H9 (cell line): ENCODE measurements at regions not wholly inside any gene's neighbourhood (a gene's known extent, or its start where the extent isn't known, plus 50 kb on each side); places are given as distances from the start of the nearest gene placed in this dataset.

Experiments
- DNase-seq: peaks from one replicate; pipeline ENCODE4 v3.0.0-alpha.2; 2017
- H2AFZ ChIP-seq: one replicate; pipeline ENCODE4 v1.6.1; 2013; ENCODE audit warnings: mild to moderate bottlenecking, low read length, control low read depth, moderate library complexity
- H2AK5ac ChIP-seq: 2 replicates; pipeline ENCODE4 v1.6.1; 2013; ENCODE audit warnings: low read length, control low read depth, mixed read lengths; ENCODE audit not compliant: insufficient read length
- H2BK120ac ChIP-seq: one replicate; pipeline ENCODE4 v1.6.1; 2013; ENCODE audit warnings: low read depth, mild to moderate bottlenecking, low read length, control low read depth, inconsistent platforms; ENCODE audit not compliant: poor library complexity, severe bottlenecking
- H2BK12ac ChIP-seq: 2 replicates; pipeline ENCODE4 v1.6.1; 2013; ENCODE audit warnings: low read length, control low read depth, mixed read lengths, low read depth; ENCODE audit not compliant: insufficient read length
- H2BK15ac ChIP-seq: 2 replicates; pipeline ENCODE4 v1.6.1; 2013; ENCODE audit warnings: low read depth, low read length, control low read depth
- H2BK20ac ChIP-seq: one replicate; pipeline ENCODE4 v1.6.1; 2013; ENCODE audit warnings: low read depth, mild to moderate bottlenecking, low read length, control low read depth, inconsistent platforms; ENCODE audit not compliant: poor library complexity, severe bottlenecking
- H2BK5ac ChIP-seq: 2 replicates; pipeline ENCODE4 v1.6.1; 2013; ENCODE audit warnings: low read length, control low read depth, mixed read lengths; ENCODE audit not compliant: insufficient read length
- H3K14ac ChIP-seq: 2 replicates; pipeline ENCODE4 v1.6.1; 2013; ENCODE audit warnings: low read length, control low read depth; ENCODE audit not compliant: insufficient read depth
- H3K18ac ChIP-seq: 2 replicates; pipeline ENCODE4 v1.6.1; 2013; ENCODE audit warnings: low read depth, mild to moderate bottlenecking, mixed read lengths, low read length, control low read depth; ENCODE audit not compliant: insufficient read length
- H3K23ac ChIP-seq: 2 replicates; pipeline ENCODE4 v1.6.1; 2013; ENCODE audit warnings: low read length, control low read depth, mixed read lengths, low read depth; ENCODE audit not compliant: insufficient read length
- H3K23me2 ChIP-seq: 2 replicates; pipeline ENCODE4 v1.6.1; 2013; ENCODE audit warnings: low read depth, mild to moderate bottlenecking, mixed read lengths, low read length, control low read depth; ENCODE audit not compliant: insufficient read length, poor library complexity, severe bottlenecking
- H3K27ac ChIP-seq: 2 replicates; pipeline ENCODE4 v1.5.1; 2013; ENCODE audit warnings: low read length, control low read depth, mixed read lengths, low read depth; ENCODE audit not compliant: insufficient read length
- H3K27me3 ChIP-seq: 2 replicates; pipeline ENCODE4 v1.6.1; 2013; ENCODE audit warnings: low read length, control low read depth, inconsistent platforms; ENCODE audit not compliant: insufficient read depth
- H3K4ac ChIP-seq: 2 replicates; pipeline ENCODE4 v1.6.1; 2013; ENCODE audit warnings: low read depth, mild to moderate bottlenecking, control low read depth, inconsistent platforms, low read length, moderate library complexity
- H3K4me1 ChIP-seq: 2 replicates; pipeline ENCODE4 v1.6.1; 2013; ENCODE audit warnings: low read length, control low read depth, inconsistent platforms; ENCODE audit not compliant: insufficient read depth
- H3K4me2 ChIP-seq: 2 replicates; pipeline ENCODE4 v1.6.1; 2013; ENCODE audit warnings: low read length, control low read depth, mixed read lengths; ENCODE audit not compliant: insufficient read length, insufficient read depth
- H3K56ac ChIP-seq: 2 replicates; pipeline ENCODE4 v1.6.1; 2013; ENCODE audit warnings: low read depth, mild to moderate bottlenecking, mixed read lengths, low read length, control low read depth; ENCODE audit not compliant: insufficient read length
- H3K79me1 ChIP-seq: 2 replicates; pipeline ENCODE4 v1.6.1; 2013; ENCODE audit warnings: low read depth, mild to moderate bottlenecking, moderate library complexity, low read length, control low read depth, inconsistent platforms; ENCODE audit not compliant: insufficient read depth, poor library complexity, severe bottlenecking
- H3K79me2 ChIP-seq: 2 replicates; pipeline ENCODE4 v1.6.1; 2013; ENCODE audit warnings: low read length, control low read depth, inconsistent platforms; ENCODE audit not compliant: insufficient read depth
- H3K9ac ChIP-seq: 2 replicates; pipeline ENCODE4 v1.6.1; 2013; ENCODE audit warnings: low read length, control low read depth, mixed read lengths; ENCODE audit not compliant: insufficient read length; ENCODE audit errors: extremely low read depth
- H3K9me3 ChIP-seq: one replicate; pipeline ENCODE4 v1.6.1; 2013; ENCODE audit warnings: low read depth, low read length, inconsistent platforms; ENCODE audit not compliant: control insufficient read depth
- H3T11ph ChIP-seq: one replicate; pipeline ENCODE4 v1.6.1; 2013; ENCODE audit warnings: mild to moderate bottlenecking, low read length, control low read depth, inconsistent platforms
- H4K20me1 ChIP-seq: one replicate; pipeline ENCODE4 v1.6.1; 2013; ENCODE audit not compliant: control insufficient read depth, insufficient read length, insufficient read depth
- H4K5ac ChIP-seq: 2 replicates; pipeline ENCODE4 v1.6.1; 2013; ENCODE audit warnings: low read depth, mild to moderate bottlenecking, mixed read lengths, low read length, control low read depth; ENCODE audit not compliant: insufficient read length
- H4K8ac ChIP-seq: replicated peaks from 2 replicates; pipeline ENCODE4 v1.6.1; 2013; ENCODE audit warnings: low read length, control low read depth, mixed read lengths, low read depth; ENCODE audit not compliant: insufficient read length
- H4K91ac ChIP-seq: 2 replicates; pipeline ENCODE4 v1.6.1; 2013; ENCODE audit warnings: low read depth, mild to moderate bottlenecking, moderate library complexity, mixed read lengths, low read length, control low read depth; ENCODE audit not compliant: insufficient read length
- H3K27ac Mint-ChIP-seq, 3 experiments: 2 replicates in 2 of 3; 3 replicates in 1 of 3; pipeline ENCODE4 v1.8.0; 2020 to 2021; ENCODE audit warnings: mixed read lengths in 3 of 3, mild to moderate bottlenecking in 1 of 3, moderate library complexity in 1 of 3
- H3K27me3 Mint-ChIP-seq: 2 replicates; pipeline ENCODE4 v1.8.0; 2021; ENCODE audit warnings: low read depth, mild to moderate bottlenecking, moderate library complexity, mixed read lengths
- H3K36me3 Mint-ChIP-seq, 3 experiments: 2 replicates in 2 of 3; 3 replicates in 1 of 3; pipeline ENCODE4 v1.8.0; 2020 to 2021; ENCODE audit warnings: low read depth in 3 of 3, mixed read lengths in 3 of 3; ENCODE audit not compliant: insufficient read depth in 1 of 3
- H3K4me1 Mint-ChIP-seq, 2 experiments: 2 replicates each; pipeline ENCODE4 v1.8.0; 2020; ENCODE audit warnings: mixed read lengths in 2 of 2
- H3K4me3 Mint-ChIP-seq, 2 experiments: 2 replicates in 1 of 2; 3 replicates in 1 of 2; pipeline ENCODE4 v1.8.0; 2020 to 2021; ENCODE audit warnings: mild to moderate bottlenecking in 2 of 2, mixed read lengths in 2 of 2, moderate library complexity in 1 of 2
- H3K9me3 Mint-ChIP-seq, 2 experiments: 2 replicates in 1 of 2; 3 replicates in 1 of 2; pipeline ENCODE4 v1.8.0; 2020; ENCODE audit warnings: mild to moderate bottlenecking in 2 of 2, mixed read lengths in 2 of 2, moderate library complexity in 1 of 2
- whole genome bisulfite sequencing: extraction: QIAGEN DNeasy Blood & Tissue Kit; methylation state at CpG from one replicate; pipeline ENCODE4 v1.1.7; 2013; ENCODE audit warnings: missing lambda C conversion rate, low lambda C conversion rate, mixed read lengths; ENCODE audit not compliant: insufficient read length; ENCODE audit errors: extremely low coverage; 5-methylcytosine and 5-hydroxymethylcytosine counted together
- TF ChIP-seq, protein P1 (sequence below): fragments of 200-600 bp; sonication (generic); conservative IDR thresholded peaks from 3 replicates; pipeline ENCODE4 v1.8.0; 2021; ENCODE audit warnings: antibody characterized with exemption, mild to moderate bottlenecking

DNA sequence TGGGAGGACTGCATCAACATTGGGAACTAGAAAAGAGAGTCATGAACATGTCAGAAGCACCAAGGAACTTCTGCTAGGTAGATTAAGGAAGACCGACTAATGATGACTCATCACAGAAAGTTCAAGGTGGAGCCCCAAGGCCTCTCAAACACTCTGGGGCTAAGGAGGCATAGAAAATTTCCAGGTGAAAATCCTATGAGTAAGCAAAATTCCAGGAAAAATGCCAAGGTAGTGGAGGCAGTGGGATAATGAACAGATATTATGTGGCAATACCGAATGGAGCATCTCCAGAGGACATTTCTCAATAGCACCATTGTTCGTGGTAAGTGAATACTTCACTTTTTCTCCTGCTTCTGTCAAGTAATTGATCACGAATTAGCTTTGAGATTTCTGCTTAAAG lies 336.5 kb downstream of the MZT1 start:
- Histone ChIP-seq H3K79me2 (no peaks in the 10 kb centered on the region), H2BK15ac (no peak overlapping the region), H4K91ac (no peak overlapping the region), H2AFZ (no peak overlapping the region), H3K23me2 (no peaks in the 10 kb centered on the region), H4K8ac (no peak overlapping the region), H3K9me3 (no peaks in the 10 kb centered on the region), H3K4me2 (no peak overlapping the region), H3K27me3 (no peaks in the 10 kb centered on the region), H3K14ac (no peak overlapping the region), H2BK20ac (no peak overlapping the region), H2BK5ac (no peak overlapping the region), H3K4ac (no peak overlapping the region), H3K27ac (no peak overlapping the region), H3K23ac (no peak overlapping the region), H4K20me1 (no peaks in the 10 kb centered on the region), H3K4me1 (no peaks in the 10 kb centered on the region), H3K79me1 (no peaks in the 10 kb centered on the region), H3K18ac (no peak overlapping the region), H3K56ac (no peak overlapping the region), H2BK120ac (no peak overlapping the region), H4K5ac (no peak overlapping the region), H2AK5ac (no peak overlapping the region), H3T11ph (no peak overlapping the region), H2BK12ac (no peak overlapping the region), H3K9ac (no peak overlapping the region)
- Mint-ChIP-seq H3K9me3 (no peaks in the 10 kb centered on the region), H3K27ac (no peak overlapping the region), H3K27me3 (no peaks in the 10 kb centered on the region), H3K4me1 (no peaks in the 10 kb centered on the region), H3K36me3 (no peaks in the 10 kb centered on the region), H3K4me3 (no peak overlapping the region)
- DNase-seq: no peak
- no CpG with 5 or more reads among the region's 4 CpGs for WGBS
- TF ChIP-seq, protein P1, sequence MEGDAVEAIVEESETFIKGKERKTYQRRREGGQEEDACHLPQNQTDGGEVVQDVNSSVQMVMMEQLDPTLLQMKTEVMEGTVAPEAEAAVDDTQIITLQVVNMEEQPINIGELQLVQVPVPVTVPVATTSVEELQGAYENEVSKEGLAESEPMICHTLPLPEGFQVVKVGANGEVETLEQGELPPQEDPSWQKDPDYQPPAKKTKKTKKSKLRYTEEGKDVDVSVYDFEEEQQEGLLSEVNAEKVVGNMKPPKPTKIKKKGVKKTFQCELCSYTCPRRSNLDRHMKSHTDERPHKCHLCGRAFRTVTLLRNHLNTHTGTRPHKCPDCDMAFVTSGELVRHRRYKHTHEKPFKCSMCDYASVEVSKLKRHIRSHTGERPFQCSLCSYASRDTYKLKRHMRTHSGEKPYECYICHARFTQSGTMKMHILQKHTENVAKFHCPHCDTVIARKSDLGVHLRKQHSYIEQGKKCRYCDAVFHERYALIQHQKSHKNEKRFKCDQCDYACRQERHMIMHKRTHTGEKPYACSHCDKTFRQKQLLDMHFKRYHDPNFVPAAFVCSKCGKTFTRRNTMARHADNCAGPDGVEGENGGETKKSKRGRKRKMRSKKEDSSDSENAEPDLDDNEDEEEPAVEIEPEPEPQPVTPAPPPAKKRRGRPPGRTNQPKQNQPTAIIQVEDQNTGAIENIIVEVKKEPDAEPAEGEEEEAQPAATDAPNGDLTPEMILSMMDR: no peak
